GM21825 (cell line): ENCODE measurements at regions not wholly inside any gene's neighbourhood (a gene's known extent, or its start where the extent isn't known, plus 50 kb on each side); places are given as distances from the start of the nearest gene placed in this dataset.
A peak's percentile ranks its signal among the peaks of the same experiment; 100 is the strongest.
"Not testable (repeated sequence)": the region's sequence is repeated elsewhere in the genome, so short reads cannot be mapped to it uniquely, and the experiment has no call there.

Experiments
- ATAC-seq: cut with Tn5 transposase; IDR thresholded peaks from one replicate; pipeline ENCODE4 v1.9.1; 2021; ENCODE audit warnings: mild to moderate bottlenecking, moderate library complexity; ENCODE audit not compliant: unreplicated experiment

DNA sequence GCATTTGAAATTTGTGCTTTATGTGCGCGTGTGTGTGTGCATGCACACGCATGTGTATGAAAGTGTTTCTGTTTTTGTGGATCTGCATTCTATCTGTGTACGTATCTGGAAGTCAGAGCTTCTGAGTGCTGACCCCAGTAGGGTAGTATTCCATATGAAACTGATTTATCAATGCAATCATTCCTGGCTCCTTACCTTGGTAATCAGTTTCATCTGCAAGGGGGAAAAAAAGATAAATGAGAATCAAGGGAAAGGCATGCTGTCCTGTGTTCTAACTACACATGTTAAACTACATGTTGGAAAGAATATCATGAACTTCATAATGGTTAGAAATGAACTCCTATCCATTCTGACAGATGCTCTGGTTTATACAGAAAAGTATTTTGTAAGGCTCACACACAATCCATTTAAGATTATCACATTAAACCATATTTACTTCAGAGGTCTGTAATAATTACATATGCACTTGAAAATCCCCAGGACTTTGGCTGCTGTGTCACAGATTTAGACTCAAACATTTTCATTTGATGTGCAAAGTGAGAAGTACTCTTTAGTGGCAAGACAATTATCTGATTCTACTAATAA lies 276.1 kb upstream of the LMO3 start:
- ATAC-seq = no peak

DNA sequence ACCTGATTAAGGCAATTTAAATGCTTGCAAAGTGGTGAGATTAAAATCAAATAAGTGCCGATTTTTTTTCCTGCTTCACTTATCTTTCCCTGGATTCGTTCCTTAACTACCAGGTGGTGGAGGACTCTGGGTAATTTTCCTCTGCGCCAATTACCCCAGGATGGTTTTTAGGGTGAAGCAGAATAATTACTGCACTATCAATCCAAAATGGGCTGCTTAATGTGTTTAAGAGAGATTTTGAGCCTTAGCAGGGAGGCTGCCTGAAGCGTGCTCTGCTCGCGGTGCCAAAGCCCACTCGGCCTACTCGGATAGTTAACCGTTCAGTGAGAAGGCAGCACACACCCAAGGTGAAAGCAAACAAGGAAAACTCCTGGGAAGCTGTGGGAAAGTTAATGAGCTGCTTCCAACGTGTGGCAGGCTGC lies 274.9 kb upstream of the LMO3 start:
- ATAC-seq = no peak

DNA sequence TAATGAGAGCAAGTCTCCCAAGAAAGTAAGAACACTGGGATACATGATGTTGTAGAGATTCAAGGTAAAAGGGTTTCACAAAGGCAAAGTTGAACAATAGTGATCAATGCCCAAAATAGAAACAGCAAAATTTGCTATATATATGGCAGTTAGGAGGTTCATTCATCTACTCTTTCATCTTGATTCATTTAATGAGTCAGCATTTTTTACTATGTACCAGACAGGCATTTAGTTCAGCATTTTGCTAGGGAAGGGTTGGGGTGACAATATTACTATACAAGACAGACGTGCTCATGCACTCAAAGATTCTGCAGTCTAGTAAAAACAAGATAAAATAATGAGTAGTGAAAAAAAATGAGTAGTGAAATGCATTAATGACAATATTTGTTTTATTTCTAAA lies 264.9 kb upstream of the LMO3 start:
- ATAC-seq = no peak

DNA sequence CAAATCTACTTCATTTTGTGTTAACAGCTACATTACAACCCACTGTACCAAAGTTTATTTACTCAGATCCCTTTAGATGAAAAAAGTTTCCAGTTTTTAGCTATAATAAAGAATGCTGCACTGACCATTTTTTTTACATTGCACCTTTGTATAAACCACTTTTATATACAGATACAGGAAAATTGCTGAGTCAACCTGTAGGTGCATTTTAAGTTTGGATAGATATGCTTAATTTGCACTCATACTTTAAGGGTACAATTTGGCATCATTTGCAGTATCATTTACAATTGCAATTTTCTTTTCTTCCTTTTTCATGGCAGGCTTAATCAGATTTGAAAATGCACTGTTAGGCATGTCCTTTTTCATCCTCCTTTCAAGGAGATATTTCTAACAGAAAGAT lies 257.8 kb upstream of the LMO3 start:
- ATAC-seq = no peak

- peak; percentile 97 for ATAC-seq
Measured at GRCh38 chr12:16857456-16857923, 251.5 kb upstream of the LMO3 start.

GRCh38 chr12:16854465-16854864 lies 248.5 kb upstream of the LMO3 start:
- no peak for ATAC-seq

- ATAC-seq = no peak
Measured at GRCh38 chr12:16849473-16849872, 243.5 kb upstream of the LMO3 start.

GRCh38 chr12:16844875-16845274 lies 238.9 kb upstream of the LMO3 start:
- ATAC-seq = no peak

- peak; percentile 92 for ATAC-seq
Measured at GRCh38 chr12:16833376-16834015, 227.5 kb upstream of the LMO3 start.

DNA sequence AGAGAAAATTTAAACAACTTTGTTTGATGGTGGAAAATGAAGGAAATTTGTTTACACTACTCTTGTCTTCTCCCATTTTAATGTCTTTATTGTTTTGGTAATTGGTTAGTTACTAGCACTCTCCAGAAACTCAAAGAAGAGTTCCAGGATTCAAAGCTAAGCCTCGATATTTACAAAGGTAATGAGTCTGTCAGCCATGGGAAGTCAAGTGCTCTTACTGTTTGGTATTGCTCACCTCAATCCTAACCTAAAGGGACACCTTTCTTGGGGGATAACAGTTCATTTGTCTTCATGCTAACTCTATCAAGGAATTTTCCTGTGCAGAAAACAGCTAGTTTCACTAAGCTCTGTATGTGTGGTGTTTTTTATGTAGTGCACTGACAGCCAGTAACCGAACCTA lies 222.9 kb upstream of the LMO3 start:
- ATAC-seq = no peak

- ATAC-seq = no peak
Measured at GRCh38 chr12:16807731-16808130, 201.8 kb upstream of the LMO3 start.

GRCh38 chr12:16796168-16796567 lies 190.2 kb upstream of the LMO3 start:
- ATAC-seq = no peak

GRCh38 chr12:16789204-16789790 lies 183.3 kb upstream of the LMO3 start:
- no peak for ATAC-seq

DNA sequence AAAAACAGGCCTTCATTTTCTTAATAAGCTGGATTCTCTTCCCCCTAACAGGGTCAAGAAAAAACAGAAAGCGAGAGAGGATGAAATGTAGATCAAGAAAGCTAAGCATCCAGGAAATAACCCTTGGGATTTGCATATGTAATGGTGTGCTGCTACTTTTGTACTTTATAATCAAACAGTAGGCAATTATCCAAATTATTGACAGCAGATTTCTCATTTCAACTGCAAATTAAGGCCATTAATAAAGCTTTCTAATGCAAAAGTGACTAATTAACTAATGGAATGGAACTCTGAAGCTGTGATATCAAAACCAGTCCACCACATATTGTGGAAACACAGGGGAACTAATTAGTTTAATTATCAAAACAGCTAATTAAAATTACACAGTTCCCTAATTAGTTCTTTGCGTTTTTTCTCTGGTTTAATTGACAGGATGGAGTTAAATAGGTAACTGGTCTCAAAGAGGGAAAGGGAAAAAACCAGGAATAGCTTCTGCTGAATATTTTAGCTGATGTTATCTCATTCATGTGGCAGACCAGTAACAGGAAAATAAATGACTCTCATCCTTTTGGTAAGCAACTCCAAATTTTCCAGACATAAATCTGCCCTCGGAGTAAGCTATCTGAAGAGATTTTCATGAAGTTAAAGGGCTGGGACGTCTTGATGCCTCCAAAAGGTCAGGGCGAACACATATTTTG lies 182.7 kb upstream of the LMO3 start:
- ATAC-seq = no peak

- ATAC-seq = no peak
Measured at GRCh38 chr12:16785953-16786352, 180.0 kb upstream of the LMO3 start.

DNA sequence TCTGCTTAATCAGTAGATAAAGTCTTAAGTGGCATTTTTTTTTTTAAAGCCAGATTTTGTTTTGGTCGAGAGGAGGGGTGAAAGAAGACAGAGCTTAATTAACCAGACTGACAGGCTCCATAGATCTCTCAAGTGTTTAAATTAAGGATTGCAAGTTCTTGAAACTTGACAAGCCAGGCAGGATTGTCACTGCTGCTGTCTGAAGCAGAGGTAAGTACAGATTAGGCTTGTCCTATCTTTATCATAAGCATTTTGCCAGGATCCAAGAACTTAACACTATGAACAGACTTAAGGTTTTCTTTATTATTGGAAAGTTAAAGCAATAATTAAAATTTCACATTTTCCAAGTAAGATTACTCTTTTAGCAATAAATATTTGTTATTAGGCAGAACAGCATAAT lies 179.6 kb upstream of the LMO3 start:
- ATAC-seq = no peak

GRCh38 chr12:16769129-16769528 lies 163.2 kb upstream of the LMO3 start:
- not testable (repeated sequence) for ATAC-seq

DNA sequence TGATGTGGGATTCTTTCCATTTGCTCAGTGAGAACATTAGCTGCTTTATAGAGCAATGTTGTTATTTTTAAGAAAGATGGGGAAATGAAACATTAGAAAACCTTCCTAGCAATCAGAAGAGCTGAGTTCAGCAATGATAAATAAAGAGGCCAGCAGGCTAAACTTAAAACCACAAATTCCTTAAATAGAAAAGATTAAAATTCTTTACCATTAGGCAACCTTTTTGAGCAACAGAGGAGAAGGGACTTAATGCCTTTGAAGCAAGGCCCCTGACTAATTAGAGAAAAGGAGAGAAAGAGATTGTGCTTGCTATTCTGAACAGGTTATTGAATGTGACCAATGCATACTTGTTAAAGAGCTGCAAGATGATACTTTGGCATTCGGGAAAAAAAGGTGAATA lies 160.8 kb upstream of the LMO3 start:
- no peak for ATAC-seq

DNA sequence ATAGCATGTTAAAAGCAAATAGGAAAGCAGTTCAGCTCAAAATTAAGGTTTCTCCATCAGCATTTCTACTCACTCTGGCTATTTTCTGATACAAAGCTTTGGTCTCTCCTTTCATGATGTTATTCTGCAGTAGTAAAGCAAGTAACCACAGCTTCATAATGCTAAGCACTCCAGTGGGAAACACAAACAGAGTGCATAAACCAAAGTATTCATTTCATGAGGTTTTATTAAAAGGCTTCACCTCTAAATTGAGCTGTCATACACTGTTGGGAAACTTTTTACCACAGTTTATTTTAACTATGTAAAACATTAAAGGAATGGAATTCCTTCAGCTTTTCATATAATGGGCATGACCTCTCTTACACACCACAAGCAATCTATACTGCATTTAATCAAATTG lies 157.9 kb upstream of the LMO3 start:
- ATAC-seq = no peak

GRCh38 chr12:16756833-16757555 lies 151.0 kb upstream of the LMO3 start:
- ATAC-seq = no peak

DNA sequence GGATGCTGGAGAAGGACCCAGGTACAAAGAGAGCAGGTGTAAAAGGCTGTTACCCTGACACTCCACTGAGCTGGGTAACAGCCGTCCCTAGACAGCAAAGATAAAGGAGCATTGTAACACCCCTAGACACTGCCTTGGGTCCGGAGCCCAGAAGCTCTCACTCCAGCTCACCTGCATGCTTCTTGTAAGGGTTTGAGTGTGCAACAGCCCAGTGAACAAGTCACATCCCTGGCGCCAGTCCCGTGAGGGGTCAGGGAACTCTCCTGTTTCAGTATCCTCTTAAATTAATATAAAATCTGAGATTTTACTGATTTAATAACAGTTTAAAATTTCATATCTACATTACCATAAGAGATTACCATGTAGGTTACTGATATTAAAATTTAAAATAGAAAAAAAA lies 124.8 kb upstream of the LMO3 start:
- no peak for ATAC-seq
